Spleen (tissue), 11 donors: ENCODE measurements at regions not wholly inside any gene's neighbourhood (a gene's known extent, or its start where the extent isn't known, plus 50 kb on each side); places are given as distances from the start of the nearest gene placed in this dataset.

Experiments used
- DNase-seq: peaks from one replicate; pipeline ENCODE4 v3.0.0-alpha.2; 2020
- H3K27ac ChIP-seq, 8 donors: fragments of 200-600 bp; sonication (generic) in 7 of 8; 1 replicate in 4 of 8; 2 replicates in 4 of 8; pipeline versions ENCODE4 v1.5.0 to v1.8.0; 2016 to 2021; ENCODE audit warnings: inconsistent platforms in 4 of 8, mild to moderate bottlenecking in 4 of 8, moderate library complexity in 1 of 8
- H3K27me3 ChIP-seq, 7 donors: fragments of 200-600 bp; sonication (generic) in 6 of 7; replicated peaks in 1 of 7; 1 replicate in 4 of 7; 2 replicates in 3 of 7; pipeline versions ENCODE4 v1.5.0 to v1.8.0; 2016 to 2021; ENCODE audit warnings: inconsistent platforms in 3 of 7, mild to moderate bottlenecking in 1 of 7
- H3K36me3 ChIP-seq, 6 donors: fragments of 200-600 bp; sonication (generic) in 5 of 6; 1 replicate in 4 of 6; 2 replicates in 2 of 6; pipeline versions ENCODE4 v1.5.0 to v1.8.0; 2016 to 2021; ENCODE audit warnings: inconsistent platforms in 2 of 6
- H3K4me1 ChIP-seq, 6 donors: fragments of 200-600 bp; sonication (generic) in 5 of 6; 1 replicate in 3 of 6; 2 replicates in 3 of 6; pipeline versions ENCODE4 v1.5.0 to v1.8.0; 2016 to 2021; ENCODE audit warnings: inconsistent platforms in 3 of 6
- H3K4me3 ChIP-seq, 8 donors: fragments of 200-600 bp; sonication (generic) in 7 of 8; 1 replicate in 4 of 8; 2 replicates in 4 of 8; pipeline versions ENCODE4 v1.5.0 to v1.8.0; 2016 to 2021; ENCODE audit warnings: inconsistent platforms in 4 of 8, mild to moderate bottlenecking in 4 of 8, moderate library complexity in 2 of 8
- H3K9me3 ChIP-seq, 8 donors: fragments of 200-600 bp; sonication (generic) in 7 of 8; 1 replicate in 4 of 8; 2 replicates in 4 of 8; pipeline versions ENCODE4 v1.5.0 to v1.8.0; 2016 to 2021; ENCODE audit warnings: inconsistent platforms in 4 of 8
- POLR2A ChIP-seq, 3 donors: fragments of 450-650 bp; IDR thresholded peaks; one replicate each; pipeline ENCODE4 v1.5.1; 2017; ENCODE audit warnings: antibody characterized with exemption in 3 of 3, mild to moderate bottlenecking in 1 of 3
- POLR2AphosphoS5 ChIP-seq, 3 donors: sonication (generic); formaldehyde crosslinking; IDR thresholded peaks; one replicate each; pipeline ENCODE4 v1.5.1; 2017; ENCODE audit warnings: antibody characterized with exemption in 3 of 3
- WGBS, 5 donors: extraction: QIAGEN DNeasy Blood & Tissue Kit in 3 of 5; methylation state at CpG; one replicate each; pipeline versions ENCODE4 v1.1.5 to v1.1.7; 2013 to 2018; 5-methylcytosine and 5-hydroxymethylcytosine counted together
- intact Hi-C: fragments of 100-400 bp; cut with DNase I; formaldehyde crosslinking; loops from one replicate; pipeline ENCODE4 v1.15.0; 2023; ENCODE audit warnings: low total_unique reads
- TF ChIP-seq, protein P1 (sequence below), 11 experiments: fragments of 200-600 bp in 7 of 11; fragments of 450-650 bp in 4 of 11; sonication (generic) in 4 of 11; IDR thresholded peaks in 8 of 11; conservative IDR thresholded peaks in 3 of 11; 1 replicate in 7 of 11; 2 replicates in 4 of 11; pipeline versions ENCODE4 v1.4.0 to v1.8.0; 2016 to 2021; ENCODE audit warnings: antibody characterized with exemption in 11 of 11, inconsistent platforms in 4 of 11, mild to moderate bottlenecking in 1 of 11
- donor health status: healthy with polysubstance abuse.
- donor health status: DM: no; HTN: no; CAD: no; lungs with moderate emphysema.
- donor health status: DM: no; HTN: no; CAD: no.
- donor health status: Bipolar disorder and iron deficiency.
- donor health status: healthy.
- donor health status: DM: no; HTN: no; CAD: no.
- donor health status: DM: yes; HTN: yes; CAD: no.

DNA sequence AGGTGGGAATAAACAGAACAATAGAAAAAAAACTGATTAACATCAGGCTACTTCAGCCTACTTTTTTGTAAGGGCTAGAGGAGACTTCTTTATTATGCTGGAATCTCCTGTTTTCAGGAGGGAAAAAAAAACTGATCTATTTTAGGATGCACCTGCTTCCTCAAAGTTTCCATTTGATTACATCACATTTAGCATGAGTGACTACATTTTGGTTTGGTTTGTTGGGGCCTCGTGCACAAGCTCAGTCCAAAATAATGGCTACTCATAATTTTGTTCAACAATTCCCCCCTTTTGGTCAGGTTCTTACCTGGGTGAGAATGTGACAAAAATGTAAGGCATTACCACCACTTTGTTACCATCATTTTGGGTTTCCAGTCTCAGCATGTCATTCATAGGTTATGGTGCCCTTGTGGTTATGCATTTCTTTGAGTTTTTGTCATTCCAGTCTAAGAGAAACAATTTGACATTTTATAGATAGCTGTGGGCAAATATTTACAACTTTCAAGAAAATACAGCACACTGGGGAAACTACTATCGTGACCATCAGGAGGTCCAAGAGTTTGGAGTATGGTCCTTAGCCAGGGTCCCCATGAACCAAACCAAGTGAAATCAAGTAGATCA is 93.6 kb upstream of the ATP11B start:
- TF ChIP-seq POLR2A (IDR thresholded peaks at IDR 0.05): no peak
- TF ChIP-seq, protein P1, sequence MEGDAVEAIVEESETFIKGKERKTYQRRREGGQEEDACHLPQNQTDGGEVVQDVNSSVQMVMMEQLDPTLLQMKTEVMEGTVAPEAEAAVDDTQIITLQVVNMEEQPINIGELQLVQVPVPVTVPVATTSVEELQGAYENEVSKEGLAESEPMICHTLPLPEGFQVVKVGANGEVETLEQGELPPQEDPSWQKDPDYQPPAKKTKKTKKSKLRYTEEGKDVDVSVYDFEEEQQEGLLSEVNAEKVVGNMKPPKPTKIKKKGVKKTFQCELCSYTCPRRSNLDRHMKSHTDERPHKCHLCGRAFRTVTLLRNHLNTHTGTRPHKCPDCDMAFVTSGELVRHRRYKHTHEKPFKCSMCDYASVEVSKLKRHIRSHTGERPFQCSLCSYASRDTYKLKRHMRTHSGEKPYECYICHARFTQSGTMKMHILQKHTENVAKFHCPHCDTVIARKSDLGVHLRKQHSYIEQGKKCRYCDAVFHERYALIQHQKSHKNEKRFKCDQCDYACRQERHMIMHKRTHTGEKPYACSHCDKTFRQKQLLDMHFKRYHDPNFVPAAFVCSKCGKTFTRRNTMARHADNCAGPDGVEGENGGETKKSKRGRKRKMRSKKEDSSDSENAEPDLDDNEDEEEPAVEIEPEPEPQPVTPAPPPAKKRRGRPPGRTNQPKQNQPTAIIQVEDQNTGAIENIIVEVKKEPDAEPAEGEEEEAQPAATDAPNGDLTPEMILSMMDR (IDR thresholded peaks at IDR 0.05 in 8 of 11, conservative IDR thresholded peaks at IDR 0.05 in 3 of 11): no peak
- Histone ChIP-seq H3K36me3 (no peaks in the 10 kb centered on the region), H3K27me3 (no peaks in the 10 kb centered on the region), H3K9me3 (no peaks in the 10 kb centered on the region), H3K4me1 (no peaks in the 10 kb centered on the region), H3K4me3 (no peak overlapping the region), H3K27ac (no peak overlapping the region)
- intact Hi-C loops: no loop called here
- 54 to 74% (median 61%) methylated on average over 2 of the region's 2 CpGs for WGBS, 5 donors
- DNase-seq: no peak

- Histone ChIP-seq H3K4me1 (no peaks in the 10 kb centered on the region), H3K36me3 (no peaks in the 10 kb centered on the region), H3K27ac (no peak overlapping the region), H3K4me3 (no peak overlapping the region), H3K27me3 (peaks cover 0 to 8% (median 0%) of the 10 kb centered on the region in 7 donors), H3K9me3 (no peaks in the 10 kb centered on the region)
- TF ChIP-seq, protein P1 (IDR thresholded peaks at IDR 0.05 in 8 of 11, conservative IDR thresholded peaks at IDR 0.05 in 3 of 11): no peak
- TF ChIP-seq POLR2A (IDR thresholded peaks at IDR 0.05) (no peak), POLR2AphosphoS5 (IDR thresholded peaks at IDR 0.05) (no peak)
- DNase-seq: no peak
- 74 to 84% (median 80%) methylated on average over 1 of the region's 1 CpG for WGBS, 5 donors
- intact Hi-C loops: no loop called here
Measured at GRCh38 chr3:182702216-182702615, 91.1 kb upstream of the ATP11B start.

DNA sequence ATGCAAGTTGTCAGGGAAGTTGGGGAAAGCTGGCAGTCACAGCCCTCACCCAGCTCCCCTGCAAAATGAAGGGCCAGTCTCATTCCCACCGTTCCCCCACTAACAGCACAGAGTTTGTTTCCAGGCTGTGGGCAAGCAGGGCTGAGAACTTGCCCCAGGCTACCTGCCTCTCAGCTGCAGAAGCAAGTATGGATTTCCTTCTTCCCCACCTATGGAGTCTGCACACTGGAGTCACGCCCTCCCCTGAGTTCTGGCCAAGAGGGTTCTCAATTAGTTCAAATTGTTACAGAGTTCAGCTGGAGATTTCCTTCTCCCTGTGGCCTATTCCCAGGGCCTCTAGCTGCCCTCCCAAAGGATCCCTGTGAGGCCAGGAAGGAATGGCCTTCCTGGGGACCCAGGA is 90.1 kb upstream of the ATP11B start:
- H3K36me3 ChIP-seq: no peaks in the 10 kb centered on the region
- H3K4me3 ChIP-seq: no peak overlapping the region
- TF ChIP-seq POLR2AphosphoS5 (IDR thresholded peaks at IDR 0.05): no peak
- no peaks in the 10 kb centered on the region for H3K9me3 ChIP-seq
- H3K27ac ChIP-seq: no peak overlapping the region
- no peak for DNase-seq
- WGBS, 5 donors: 77 to 97% (median 86%) methylated on average over 2 of the region's 2 CpGs
- H3K4me1 ChIP-seq: no peaks in the 10 kb centered on the region
- intact Hi-C loops: no loop called here
- H3K27me3 ChIP-seq: peaks cover 0 to 8% (median 0%) of the 10 kb centered on the region in 7 donors

DNA sequence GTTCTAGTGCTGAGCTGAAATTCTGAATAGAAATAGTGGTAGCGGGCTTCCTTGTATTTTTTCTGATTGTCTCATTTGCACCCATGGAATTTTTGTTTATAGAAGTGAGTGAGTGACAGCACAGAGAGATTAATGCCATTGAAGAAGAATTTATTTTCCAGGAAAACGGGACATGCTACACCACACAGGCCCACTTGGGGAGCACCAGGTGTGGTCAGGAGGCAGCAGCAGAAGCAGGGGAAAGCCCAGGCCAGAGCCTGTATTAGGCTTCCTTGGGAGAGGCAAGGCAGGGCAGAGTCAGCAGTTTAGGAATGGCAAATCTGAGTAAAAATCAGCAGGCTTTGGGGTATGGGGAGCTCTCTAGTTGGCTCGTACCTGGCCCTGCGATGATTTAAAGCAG is 88.4 kb upstream of the ATP11B start:
- intact Hi-C loops: no loop called here
- no peaks in the 10 kb centered on the region for H3K9me3 ChIP-seq

More for the DNA sequence above, 88.4 kb upstream of the ATP11B start:
- Histone ChIP-seq H3K27ac (no peak overlapping the region), H3K36me3 (no peaks in the 10 kb centered on the region), H3K27me3 (peaks cover 0 to 8% (median 0%) of the 10 kb centered on the region in 7 donors), H3K4me1 (no peaks in the 10 kb centered on the region), H3K4me3 (no peak overlapping the region)
- no peak for DNase-seq
- TF ChIP-seq POLR2AphosphoS5 (IDR thresholded peaks at IDR 0.05) (no peak), POLR2A (IDR thresholded peaks at IDR 0.05) (no peak)
- TF ChIP-seq, protein P1 (IDR thresholded peaks at IDR 0.05 in 8 of 11, conservative IDR thresholded peaks at IDR 0.05 in 3 of 11): no peak
- WGBS, 5 donors: 73 to 92% (median 83%) methylated on average over 4 of the region's 4 CpGs
